ENCODE measurements at regions not wholly inside any gene's neighbourhood (a gene's known extent, or its start where the extent isn't known, plus 50 kb on each side); places are given as distances from the start of the nearest gene placed in this dataset.

DNA sequence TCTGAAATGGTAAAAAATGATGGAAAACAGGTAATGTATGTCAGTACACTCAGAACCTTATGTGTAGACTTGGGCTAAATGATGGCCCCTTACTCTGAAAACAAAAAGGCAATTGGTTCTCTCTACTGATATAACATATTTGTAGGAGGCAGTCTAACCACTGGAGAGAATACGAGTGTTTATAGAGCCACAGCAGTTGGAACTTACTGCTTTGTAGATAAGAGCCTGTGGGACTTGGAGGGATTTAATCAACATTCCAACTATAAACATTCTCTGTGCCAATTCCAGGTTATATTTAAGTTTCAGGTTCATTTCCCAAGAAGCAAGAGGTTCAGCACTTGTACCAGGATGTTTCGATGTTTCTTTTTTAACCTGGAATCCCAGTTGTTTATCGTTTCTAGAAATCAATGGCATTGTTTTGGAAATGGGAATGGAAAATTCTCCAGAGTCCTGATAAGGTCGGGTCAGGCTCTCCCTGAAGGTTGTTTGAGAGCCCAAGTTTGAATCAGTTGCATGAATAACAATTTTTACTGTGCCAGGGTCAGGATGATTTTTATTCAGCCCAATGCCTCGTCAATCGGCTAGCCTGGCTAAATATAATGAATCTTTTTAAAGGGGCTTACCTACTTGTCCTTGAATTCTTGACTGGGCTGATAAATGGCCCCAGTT lies 278.4 kb upstream of the FAM98A start:
- no peak for DNase-seq (ENCODE audit: low spot score)

- no peak for DNase-seq (ENCODE audit: low spot score)
Observed at GRCh38 chr2:33873076-33873605, 274.0 kb upstream of the FAM98A start.

- DNase-seq (ENCODE audit: low spot score), result no peak
Observed at GRCh38 chr2:33859811-33860461, 260.8 kb upstream of the FAM98A start.

DNA sequence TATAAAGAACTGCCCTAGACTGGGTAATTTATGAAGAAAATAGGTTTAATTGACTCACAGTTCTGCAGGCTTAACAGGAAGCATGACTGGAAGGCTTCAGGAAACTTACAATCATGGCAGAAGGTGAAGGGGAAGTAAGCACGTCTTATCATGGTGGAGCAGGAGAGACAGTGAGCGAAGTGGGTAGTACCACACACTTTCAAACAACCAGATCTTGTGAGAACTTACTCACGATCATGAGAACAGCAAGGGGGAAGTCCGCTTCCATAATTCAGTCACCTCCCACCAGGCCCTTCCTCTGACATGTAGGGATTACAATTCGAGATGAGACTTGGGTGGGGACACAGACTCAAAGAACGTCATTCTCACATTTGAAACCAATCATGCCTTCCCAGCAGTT lies 260.1 kb upstream of the FAM98A start:
- no peak for DNase-seq (ENCODE audit: low spot score)

DNA sequence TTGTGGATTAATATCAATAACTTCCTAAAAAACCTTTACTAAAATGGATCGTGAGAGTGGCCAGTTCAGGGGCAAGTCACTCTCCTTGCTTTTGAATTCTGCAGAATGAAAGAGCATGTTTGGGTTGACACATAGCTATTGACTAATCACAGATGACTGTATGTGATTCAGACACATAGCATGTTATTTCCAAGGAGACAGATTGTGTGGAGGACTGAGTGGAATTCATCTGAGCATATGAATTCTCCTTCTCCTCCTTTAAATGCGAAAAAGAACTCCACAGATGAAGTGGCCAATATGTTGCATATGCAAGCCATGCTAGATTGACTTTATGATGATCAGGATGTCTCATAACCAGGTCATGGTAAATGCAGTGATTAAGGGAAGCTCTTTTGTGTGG lies 249.4 kb upstream of the FAM98A start:
- DNase-seq (ENCODE audit: low spot score), result no peak

- no peak for DNase-seq (ENCODE audit: low spot score)
Observed at GRCh38 chr2:33839791-33840190, 240.7 kb upstream of the FAM98A start.

- DNase-seq (ENCODE audit: low spot score), result no peak
Observed at GRCh38 chr2:33836628-33837027, 237.5 kb upstream of the FAM98A start.

GRCh38 chr2:33835911-33836310 lies 236.8 kb upstream of the FAM98A start:
- no peak for DNase-seq (ENCODE audit: low spot score)

DNA sequence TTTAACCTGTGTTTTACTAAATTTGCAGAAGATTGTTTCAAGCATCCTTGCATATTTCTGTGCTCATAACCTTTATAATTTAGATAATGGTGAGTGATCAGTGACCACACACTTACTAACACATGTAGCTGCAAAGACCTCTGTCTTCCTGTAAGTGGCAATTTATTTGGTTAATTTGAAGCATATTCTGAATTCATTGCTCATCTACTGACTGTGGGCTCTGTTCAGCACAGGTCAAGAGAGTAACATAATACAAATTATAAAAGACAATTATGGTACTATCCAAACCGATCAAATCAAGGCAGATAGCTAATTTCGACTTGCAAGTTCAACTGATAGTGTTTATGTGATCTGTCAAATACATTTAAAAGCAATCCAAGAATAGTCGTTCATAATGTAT lies 223.9 kb upstream of the FAM98A start:
- DNase-seq (ENCODE audit: low spot score), result no peak

DNA sequence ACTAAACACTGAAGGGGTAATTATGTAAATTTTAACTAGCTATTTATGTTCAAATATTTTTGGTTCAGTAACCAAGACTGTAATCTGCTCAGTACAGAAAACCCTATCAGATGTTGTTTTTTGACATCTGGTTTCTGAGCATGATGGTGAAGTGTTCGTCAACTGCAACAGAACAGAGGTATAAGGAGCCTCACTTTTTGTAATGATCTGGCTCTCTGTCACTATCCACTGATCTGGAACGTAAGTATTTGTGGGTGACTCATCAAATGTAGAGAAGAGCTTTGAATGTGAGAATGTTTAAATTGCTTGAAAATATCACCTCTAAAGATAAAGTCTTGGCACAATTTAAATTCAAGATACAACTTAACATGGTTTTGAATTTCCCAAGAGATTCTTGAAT lies 213.6 kb upstream of the FAM98A start:
- no peak for DNase-seq (ENCODE audit: low spot score)

DNA sequence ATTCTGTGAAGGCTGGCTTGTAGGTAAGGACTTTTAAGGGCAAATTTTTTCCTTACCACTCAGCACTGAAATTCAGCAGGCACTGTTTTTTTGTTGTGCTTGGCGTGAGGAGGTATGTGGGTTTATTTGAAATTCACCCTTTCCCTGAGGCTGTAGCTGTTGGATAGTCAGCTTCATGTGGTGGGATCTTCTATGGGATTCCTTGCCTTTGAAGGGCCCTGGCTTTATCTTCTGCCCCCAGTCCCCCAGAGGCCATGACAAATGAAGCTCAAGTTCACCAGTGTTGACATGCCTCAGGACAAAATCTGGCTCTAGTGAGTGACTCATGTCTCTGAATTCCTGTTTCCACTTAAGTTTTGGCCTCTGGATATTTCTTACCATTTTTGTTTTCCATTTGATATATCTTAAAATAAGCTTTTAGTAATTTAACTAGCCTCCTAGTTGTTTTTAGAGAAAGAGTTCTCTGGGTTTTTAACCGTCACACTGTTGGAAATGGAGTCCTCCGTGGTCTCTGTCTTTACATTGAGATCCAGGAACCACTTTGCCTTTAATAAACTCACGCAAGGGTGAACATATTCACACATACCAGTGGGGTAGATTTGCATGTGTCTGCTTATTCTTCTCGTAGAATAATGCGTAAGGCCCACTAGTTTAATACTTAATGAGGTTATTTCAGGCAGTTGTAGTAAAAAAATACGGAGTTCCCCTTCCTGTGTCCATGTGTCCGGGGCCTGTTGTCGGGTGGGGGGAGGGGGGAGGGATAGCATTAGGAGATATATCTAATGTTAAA lies 211.1 kb upstream of the FAM98A start:
- no peak for DNase-seq (ENCODE audit: low spot score)

- DNase-seq (ENCODE audit: low spot score), result no peak
Observed at GRCh38 chr2:33806041-33806440, 206.9 kb upstream of the FAM98A start.

DNA sequence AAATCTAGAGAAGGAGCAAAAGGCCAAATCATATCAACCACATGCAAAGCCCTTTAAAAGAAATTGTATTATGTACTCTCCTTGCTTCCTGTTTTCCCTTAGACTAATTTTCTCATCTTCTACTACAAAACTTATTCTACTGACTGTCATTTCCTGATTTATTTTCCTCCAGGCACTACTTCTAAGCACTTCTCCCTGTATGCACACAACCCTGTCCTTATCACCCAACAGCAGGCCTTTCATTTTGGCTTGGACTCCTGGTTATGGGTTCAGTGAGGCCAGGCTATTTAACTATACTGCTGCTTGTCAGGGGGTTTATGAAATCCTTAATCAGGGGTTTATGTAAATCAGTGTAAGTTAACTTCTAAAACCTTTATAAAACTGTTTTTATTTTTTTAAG lies 205.1 kb upstream of the FAM98A start:
- no peak for DNase-seq (ENCODE audit: low spot score)

- DNase-seq (ENCODE audit: low spot score), result no peak
Observed at GRCh38 chr2:33796511-33796910, 197.4 kb upstream of the FAM98A start.

- DNase-seq (ENCODE audit: low spot score), result no peak
Observed at GRCh38 chr2:33791625-33792024, 192.5 kb upstream of the FAM98A start.

DNA sequence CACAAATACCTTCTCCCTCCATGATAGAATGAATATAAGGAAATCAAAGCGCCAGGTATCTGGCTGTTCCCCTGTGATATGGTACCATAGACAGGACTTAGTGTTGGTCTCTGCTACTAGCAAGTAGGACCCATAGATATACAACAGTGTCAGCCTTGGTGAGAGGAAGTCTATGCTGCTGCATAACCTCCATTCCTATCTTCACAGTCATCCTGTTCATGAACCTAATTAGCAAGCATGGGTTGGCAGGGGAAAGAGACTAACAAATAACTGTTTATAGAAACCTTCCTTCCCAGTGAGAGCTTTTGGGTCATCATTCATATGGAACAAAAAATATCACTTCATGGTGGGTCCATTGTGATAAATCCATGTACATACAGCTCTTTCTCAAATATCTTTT lies 188.9 kb upstream of the FAM98A start:
- DNase-seq (ENCODE audit: low spot score), result no peak

GRCh38 chr2:33786881-33787280 lies 187.8 kb upstream of the FAM98A start:
- no peak for DNase-seq (ENCODE audit: low spot score)

GRCh38 chr2:33785201-33786106 lies 186.4 kb upstream of the FAM98A start:
- no peak for DNase-seq (ENCODE audit: low spot score)

DNA sequence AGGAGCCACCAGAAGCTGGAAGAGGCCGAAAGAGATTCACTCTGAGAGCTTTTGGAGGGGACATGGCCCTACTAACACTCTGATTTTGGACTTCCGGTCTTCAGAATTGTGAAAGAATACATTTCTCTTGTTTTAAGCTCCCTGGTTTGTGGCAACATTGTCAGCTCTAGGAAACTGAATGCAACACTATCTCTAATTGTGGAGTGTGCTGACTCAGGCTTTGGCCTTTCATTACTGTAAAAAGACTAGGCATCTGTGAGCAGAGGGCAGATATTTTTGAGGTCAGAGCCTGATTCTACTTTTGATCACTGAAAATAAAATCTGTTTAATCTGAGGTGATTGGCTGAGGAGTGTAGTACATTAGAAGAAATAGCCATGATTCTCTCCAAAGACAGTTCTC lies 185.4 kb upstream of the FAM98A start:
- DNase-seq (ENCODE audit: low spot score), result no peak

GRCh38 chr2:33782395-33783230 lies 183.5 kb upstream of the FAM98A start:
- DNase-seq (ENCODE audit: low spot score), result no peak

DNA sequence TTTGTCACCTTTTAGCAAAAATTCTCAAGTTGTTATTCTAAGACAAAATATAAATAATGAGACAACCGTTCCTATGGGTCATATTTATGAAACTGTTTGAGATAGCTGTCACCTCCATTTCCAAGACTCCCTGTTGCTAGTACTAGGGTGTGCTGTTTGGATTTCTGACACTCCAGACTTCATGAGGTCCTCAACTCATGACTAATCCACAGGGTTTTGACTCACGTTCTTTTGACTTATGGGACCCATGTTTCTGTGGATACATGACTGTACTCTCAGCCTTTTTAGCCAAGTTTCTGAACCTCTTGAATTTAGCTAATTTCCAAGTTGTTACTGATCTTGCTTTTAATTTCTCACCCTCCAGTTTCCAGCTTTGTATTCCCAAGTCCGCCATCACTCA lies 178.7 kb upstream of the FAM98A start:
- no peak for DNase-seq (ENCODE audit: low spot score)
